K562 (cell line): ENCODE measurements at regions not wholly inside any gene's neighbourhood (a gene's known extent, or its start where the extent isn't known, plus 50 kb on each side); places are given as distances from the start of the nearest gene placed in this dataset.

Experiments
- GABPA ChIP-seq: fragments of 200-800 bp; sonication (Bioruptor generic); conservative IDR thresholded peaks from 2 replicates; pipeline ENCODE4 v1.6.1; 2016; ENCODE audit warnings: low read depth, missing genetic modification characterization, missing compliant biosample characterization
- HCFC1 ChIP-seq: IDR thresholded peaks from 2 replicates; pipeline ENCODE4 v1.6.1; 2012; ENCODE audit warnings: low read depth, low read length, improper control_type of control experiment
- HINFP ChIP-seq: fragments of 450-650 bp; conservative IDR thresholded peaks from 2 replicates; pipeline ENCODE4 v1.6.1; 2016; ENCODE audit warnings: missing genetic modification characterization, low read depth, mild to moderate bottlenecking, control low read depth, missing compliant biosample characterization
- POLR2B ChIP-seq: fragments of 450-650 bp; IDR thresholded peaks from 2 replicates; pipeline ENCODE4 v1.6.1; 2018; ENCODE audit warnings: low read depth; ENCODE audit not compliant: partially characterized antibody
- PRMT5 ChIP-seq: sonication (generic); formaldehyde crosslinking; IDR thresholded peaks from 2 replicates; pipeline ENCODE4 v1.5.0; 2020; ENCODE audit warnings: missing genetic modification reagents
- SRSF3 ChIP-seq: fragments of 200-400 bp; formaldehyde crosslinking; IDR thresholded peaks from 2 replicates; pipeline ENCODE4 v1.6.1; 2016; ENCODE audit warnings: mild to moderate bottlenecking, low read length, moderate library complexity; ENCODE audit not compliant: insufficient read depth
- TAF15 ChIP-seq: fragments of 200-400 bp; formaldehyde crosslinking; IDR thresholded peaks from 2 replicates; pipeline ENCODE4 v1.6.1; 2017; ENCODE audit warnings: mild to moderate bottlenecking, low read depth, low read length, moderate library complexity
- TEAD4 ChIP-seq, 2 experiments: sonication (generic) in 1 of 2; formaldehyde crosslinking in 1 of 2; IDR thresholded peaks; 2 replicates each; pipeline versions ENCODE4 v1.6.1 to v1.8.0; 2012 to 2022; ENCODE audit warnings: borderline replicate concordance in 1 of 2, inconsistent platforms in 1 of 2, low read length in 1 of 2, mild to moderate bottlenecking in 1 of 2, missing genetic modification reagents in 1 of 2
- ZHX1 ChIP-seq: fragments of 150-350 bp; conservative IDR thresholded peaks from 2 replicates; pipeline ENCODE4 v1.6.1; 2014; ENCODE audit warnings: low read length
- ZNF280B ChIP-seq: fragments of 250-450 bp; sonication (Bioruptor Pico); IDR thresholded peaks from 2 replicates; pipeline ENCODE4 v1.5.1; 2021; ENCODE audit warnings: mild to moderate bottlenecking
- ZNF316 ChIP-seq: fragments of 450-650 bp; IDR thresholded peaks from 2 replicates; pipeline ENCODE4 v1.6.1; 2016
- ZNF449 ChIP-seq: fragments of 250-450 bp; sonication (Bioruptor Pico); IDR thresholded peaks from 2 replicates; pipeline ENCODE4 v1.8.0; 2022; ENCODE audit warnings: moderate library complexity, mild to moderate bottlenecking, inconsistent platforms
- TF ChIP-seq, protein P1 (sequence below): fragments of 450-650 bp; IDR thresholded peaks from 2 replicates; pipeline ENCODE4 v1.7.0; 2016; ENCODE audit warnings: borderline replicate concordance

DNA sequence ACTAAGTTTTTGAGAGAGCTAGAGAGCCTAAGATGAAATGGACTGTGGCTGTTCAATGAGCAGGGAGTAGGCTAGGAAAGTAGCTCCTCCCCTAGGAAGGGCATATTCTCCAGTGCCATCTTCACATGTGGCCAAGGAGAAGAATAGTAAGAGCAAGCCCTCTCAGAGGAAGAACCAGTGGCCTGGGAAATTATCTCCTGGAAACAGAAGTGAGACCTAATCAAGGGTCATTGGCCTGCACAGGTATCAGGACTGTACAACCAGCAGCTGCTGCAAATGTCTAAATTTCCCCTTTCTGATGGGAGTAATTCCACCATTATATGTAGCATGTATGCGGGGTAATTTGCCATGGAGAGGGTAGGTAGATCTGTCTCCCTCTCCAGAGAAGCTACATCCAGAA lies 334.8 kb upstream of the RASGEF1B start (continued):
- TF ChIP-seq ZHX1, result no peak
- no peak for TF ChIP-seq ZNF449 (CRISPR knock-in tag)
- no peak for TF ChIP-seq ZNF316
- TF ChIP-seq TEAD4 (IDR thresholded peaks at IDR 0.05; ENCODE audit: low read length), result peak; percentile 95
- TF ChIP-seq TEAD4 (CRISPR knock-in tag; IDR thresholded peaks at IDR 0.05; ENCODE audit: borderline replicate concordance), result no peak
- TF ChIP-seq SRSF3, result no peak
- TF ChIP-seq ZNF280B (CRISPR knock-in tag), result no peak
- TF ChIP-seq, protein P1, sequence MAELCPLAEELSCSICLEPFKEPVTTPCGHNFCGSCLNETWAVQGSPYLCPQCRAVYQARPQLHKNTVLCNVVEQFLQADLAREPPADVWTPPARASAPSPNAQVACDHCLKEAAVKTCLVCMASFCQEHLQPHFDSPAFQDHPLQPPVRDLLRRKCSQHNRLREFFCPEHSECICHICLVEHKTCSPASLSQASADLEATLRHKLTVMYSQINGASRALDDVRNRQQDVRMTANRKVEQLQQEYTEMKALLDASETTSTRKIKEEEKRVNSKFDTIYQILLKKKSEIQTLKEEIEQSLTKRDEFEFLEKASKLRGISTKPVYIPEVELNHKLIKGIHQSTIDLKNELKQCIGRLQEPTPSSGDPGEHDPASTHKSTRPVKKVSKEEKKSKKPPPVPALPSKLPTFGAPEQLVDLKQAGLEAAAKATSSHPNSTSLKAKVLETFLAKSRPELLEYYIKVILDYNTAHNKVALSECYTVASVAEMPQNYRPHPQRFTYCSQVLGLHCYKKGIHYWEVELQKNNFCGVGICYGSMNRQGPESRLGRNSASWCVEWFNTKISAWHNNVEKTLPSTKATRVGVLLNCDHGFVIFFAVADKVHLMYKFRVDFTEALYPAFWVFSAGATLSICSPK, result no peak
- no peak for TF ChIP-seq PRMT5 (CRISPR knock-in tag)
- TF ChIP-seq TAF15, result no peak
- TF ChIP-seq POLR2B, result no peak
- no peak for TF ChIP-seq GABPA (tag)
- no peak for TF ChIP-seq HCFC1
- TF ChIP-seq HINFP (tag), result no peak
